ENCODE measurements at regions not wholly inside any gene's neighbourhood (a gene's known extent, or its start where the extent isn't known, plus 50 kb on each side); places are given as distances from the start of the nearest gene placed in this dataset.

DNA sequence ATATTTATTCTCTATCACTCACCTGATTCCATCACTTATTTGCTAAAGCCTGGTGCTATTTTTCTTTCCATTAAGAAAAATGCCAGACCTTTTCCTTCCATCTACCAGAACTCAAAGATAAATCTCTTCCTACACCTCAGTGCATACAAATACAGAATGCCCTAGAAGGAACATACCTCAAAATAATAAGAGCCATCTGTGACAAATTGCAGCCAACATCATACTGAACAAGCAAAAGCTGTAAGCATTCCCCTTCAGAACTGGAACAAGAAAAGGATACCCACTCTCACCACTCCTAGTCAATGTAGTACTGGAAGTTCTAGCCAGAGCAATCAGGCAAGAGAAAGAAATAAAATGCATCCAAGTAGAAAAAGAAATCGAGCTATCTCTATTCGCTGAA, 315.9 kb upstream of the UBE2E3 start:
- Mint-ChIP-seq H3K36me3 (ENCODE audit: insufficient read depth in 1 of 3, low read depth in 3 of 3) (no peaks in the 10 kb centered on the region), H3K27ac (no peak overlapping the region), H3K9me3 (no peaks in the 10 kb centered on the region), H3K4me3 (no peak overlapping the region), H3K27me3 (ENCODE audit: low read depth) (no peaks in the 10 kb centered on the region), H3K4me1 (peaks cover under 1 to 5% of the 10 kb centered on the region in 2 experiments; a peak in 2 of 4 replicates)
- Histone ChIP-seq H3K4me1 (ENCODE audit: insufficient read depth, low read length) (no peaks in the 10 kb centered on the region), H3K27me3 (ENCODE audit: insufficient read depth, low read length) (no peaks in the 10 kb centered on the region), H3K4ac (ENCODE audit: low read depth, low read length) (no peak overlapping the region), H3K4me2 (ENCODE audit: insufficient read depth, insufficient read length, low read length) (no peak overlapping the region), H3T11ph (ENCODE audit: low read length) (no peak overlapping the region), H2AK5ac (ENCODE audit: insufficient read length, low read length) (no peak overlapping the region), H2BK15ac (ENCODE audit: low read depth, low read length) (no peak overlapping the region), H2BK20ac (ENCODE audit: low read depth, low read length, poor library complexity, severe bottlenecking) (no peak overlapping the region), H4K20me1 (ENCODE audit: control insufficient read depth, insufficient read depth, insufficient read length) (no peaks in the 10 kb centered on the region), H3K9ac (ENCODE audit: extremely low read depth, insufficient read length, low read length) (no peak overlapping the region), H2BK12ac (ENCODE audit: insufficient read length, low read depth, low read length) (no peak overlapping the region), H2BK120ac (ENCODE audit: low read depth, low read length, poor library complexity, severe bottlenecking) (no peak overlapping the region), H3K27ac (ENCODE audit: insufficient read length, low read depth, low read length) (no peak overlapping the region), H4K91ac (ENCODE audit: insufficient read length, low read depth, low read length) (no peak overlapping the region), H3K9me3 (ENCODE audit: control insufficient read depth, low read depth, low read length) (no peaks in the 10 kb centered on the region), H4K8ac (replicated peaks; ENCODE audit: insufficient read length, low read depth, low read length) (no peak overlapping the region), H3K23me2 (ENCODE audit: insufficient read length, low read depth, low read length, poor library complexity, severe bottlenecking) (no peaks in the 10 kb centered on the region), H2BK5ac (ENCODE audit: insufficient read length, low read length) (no peak overlapping the region), H4K5ac (ENCODE audit: insufficient read length, low read depth, low read length) (no peak overlapping the region), H2AFZ (ENCODE audit: low read length) (no peak overlapping the region), H3K14ac (ENCODE audit: insufficient read depth, low read length) (no peak overlapping the region), H3K56ac (ENCODE audit: insufficient read length, low read depth, low read length) (no peak overlapping the region), H3K18ac (ENCODE audit: insufficient read length, low read depth, low read length) (no peak overlapping the region), H3K79me1 (ENCODE audit: insufficient read depth, low read depth, low read length, poor library complexity, severe bottlenecking) (no peaks in the 10 kb centered on the region), H3K23ac (ENCODE audit: insufficient read length, low read depth, low read length) (no peak overlapping the region), H3K79me2 (ENCODE audit: insufficient read depth, low read length) (no peaks in the 10 kb centered on the region)
- WGBS (ENCODE audit: extremely low coverage, insufficient read length, low lambda C conversion rate) = no CpG with 5 or more reads among the region's 2 CpGs
- DNase-seq = no peak
- TF ChIP-seq, protein P1, sequence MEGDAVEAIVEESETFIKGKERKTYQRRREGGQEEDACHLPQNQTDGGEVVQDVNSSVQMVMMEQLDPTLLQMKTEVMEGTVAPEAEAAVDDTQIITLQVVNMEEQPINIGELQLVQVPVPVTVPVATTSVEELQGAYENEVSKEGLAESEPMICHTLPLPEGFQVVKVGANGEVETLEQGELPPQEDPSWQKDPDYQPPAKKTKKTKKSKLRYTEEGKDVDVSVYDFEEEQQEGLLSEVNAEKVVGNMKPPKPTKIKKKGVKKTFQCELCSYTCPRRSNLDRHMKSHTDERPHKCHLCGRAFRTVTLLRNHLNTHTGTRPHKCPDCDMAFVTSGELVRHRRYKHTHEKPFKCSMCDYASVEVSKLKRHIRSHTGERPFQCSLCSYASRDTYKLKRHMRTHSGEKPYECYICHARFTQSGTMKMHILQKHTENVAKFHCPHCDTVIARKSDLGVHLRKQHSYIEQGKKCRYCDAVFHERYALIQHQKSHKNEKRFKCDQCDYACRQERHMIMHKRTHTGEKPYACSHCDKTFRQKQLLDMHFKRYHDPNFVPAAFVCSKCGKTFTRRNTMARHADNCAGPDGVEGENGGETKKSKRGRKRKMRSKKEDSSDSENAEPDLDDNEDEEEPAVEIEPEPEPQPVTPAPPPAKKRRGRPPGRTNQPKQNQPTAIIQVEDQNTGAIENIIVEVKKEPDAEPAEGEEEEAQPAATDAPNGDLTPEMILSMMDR (conservative IDR thresholded peaks at IDR 0.05) = no peak

All from H9 (cell line).